ENCODE measurements at regions not wholly inside any gene's neighbourhood (a gene's known extent, or its start where the extent isn't known, plus 50 kb on each side); places are given as distances from the start of the nearest gene placed in this dataset.

DNA sequence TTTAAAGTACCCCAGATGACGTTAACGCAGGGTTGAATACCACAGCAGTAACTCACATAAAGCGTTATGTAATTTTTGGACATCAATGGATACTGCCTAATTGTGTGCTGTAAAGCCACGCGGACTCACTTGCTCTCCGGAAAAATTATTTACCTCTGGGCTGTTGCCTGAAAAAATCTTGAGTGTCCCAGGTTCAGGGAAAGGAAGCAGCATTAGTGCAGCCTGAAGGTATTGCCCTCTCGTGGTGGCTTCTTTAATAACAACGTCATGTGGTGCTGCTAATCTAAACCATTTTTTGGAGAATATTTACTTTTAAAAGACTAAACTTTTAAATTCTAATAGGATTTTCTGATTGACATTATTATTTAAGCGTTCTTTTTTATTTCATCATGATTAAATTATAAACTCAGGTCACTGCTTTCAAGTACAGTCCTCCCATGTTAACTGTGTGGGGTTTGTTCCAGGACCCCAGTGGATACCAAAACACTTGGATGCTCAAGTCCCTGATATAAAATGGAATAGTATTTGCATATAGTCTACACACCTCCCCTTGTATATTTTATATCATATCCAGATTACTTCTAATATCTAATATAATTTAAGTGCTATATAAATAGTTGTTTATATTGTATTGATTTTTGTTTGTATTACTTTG, 384.8 kb downstream of the FAM133A start:
- Histone ChIP-seq H3K4me1 (no peaks in the 10 kb centered on the region), H3K36me3 (no peaks in the 10 kb centered on the region), H3K27me3 (peaks cover 0 to 5% of the 10 kb centered on the region in 2 donors), H3K4me3 (no peak overlapping the region), H3K9me3 (no peaks in the 10 kb centered on the region), H3K27ac (no peak overlapping the region)
- DNase-seq (peak in 2 of 4 donors; percentile 3 to 4), ATAC-seq (peak; percentile 87)
- TF ChIP-seq, protein P1, sequence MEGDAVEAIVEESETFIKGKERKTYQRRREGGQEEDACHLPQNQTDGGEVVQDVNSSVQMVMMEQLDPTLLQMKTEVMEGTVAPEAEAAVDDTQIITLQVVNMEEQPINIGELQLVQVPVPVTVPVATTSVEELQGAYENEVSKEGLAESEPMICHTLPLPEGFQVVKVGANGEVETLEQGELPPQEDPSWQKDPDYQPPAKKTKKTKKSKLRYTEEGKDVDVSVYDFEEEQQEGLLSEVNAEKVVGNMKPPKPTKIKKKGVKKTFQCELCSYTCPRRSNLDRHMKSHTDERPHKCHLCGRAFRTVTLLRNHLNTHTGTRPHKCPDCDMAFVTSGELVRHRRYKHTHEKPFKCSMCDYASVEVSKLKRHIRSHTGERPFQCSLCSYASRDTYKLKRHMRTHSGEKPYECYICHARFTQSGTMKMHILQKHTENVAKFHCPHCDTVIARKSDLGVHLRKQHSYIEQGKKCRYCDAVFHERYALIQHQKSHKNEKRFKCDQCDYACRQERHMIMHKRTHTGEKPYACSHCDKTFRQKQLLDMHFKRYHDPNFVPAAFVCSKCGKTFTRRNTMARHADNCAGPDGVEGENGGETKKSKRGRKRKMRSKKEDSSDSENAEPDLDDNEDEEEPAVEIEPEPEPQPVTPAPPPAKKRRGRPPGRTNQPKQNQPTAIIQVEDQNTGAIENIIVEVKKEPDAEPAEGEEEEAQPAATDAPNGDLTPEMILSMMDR (IDR thresholded peaks at IDR 0.05): peak in 1 of 2 donors; percentile 54
- intact Hi-C loops (cut with DNase I): no loop called here

DNA sequence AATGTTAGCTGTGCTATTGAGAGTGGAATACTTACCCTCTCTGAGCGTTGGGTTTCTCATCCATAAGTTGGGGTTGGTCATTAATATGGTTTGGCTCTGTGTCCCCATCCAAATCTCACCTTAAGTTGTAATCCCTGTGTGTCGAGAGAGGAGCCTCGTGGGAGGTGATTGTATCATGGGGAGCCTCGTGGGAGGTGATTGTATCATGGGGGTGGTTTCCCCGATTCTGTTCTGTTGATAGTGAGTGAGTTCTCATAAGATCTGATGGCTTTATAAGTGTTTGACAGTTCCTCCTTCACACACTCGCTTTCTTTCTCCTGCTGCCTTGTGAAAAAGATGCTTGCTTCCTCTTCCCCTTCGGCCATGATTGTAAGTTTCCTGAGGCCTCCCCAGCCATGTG, 391.1 kb downstream of the FAM133A start:
- H3K9me3 ChIP-seq: no peaks in the 10 kb centered on the region
- no peaks in the 10 kb centered on the region for H3K4me1 ChIP-seq
- ATAC-seq (no peak), DNase-seq (no peak)
- no peaks in the 10 kb centered on the region for H3K27me3 ChIP-seq
- H3K27ac ChIP-seq: no peak overlapping the region
- intact Hi-C loops (cut with DNase I): no loop called here
- no peaks in the 10 kb centered on the region for H3K36me3 ChIP-seq
- no peak overlapping the region for H3K4me3 ChIP-seq
- TF ChIP-seq, protein P1 (IDR thresholded peaks at IDR 0.05): no peak

- Histone ChIP-seq H3K9me3 (no peaks in the 10 kb centered on the region), H3K27ac (no peak overlapping the region), H3K4me3 (no peak overlapping the region), H3K27me3 (no peaks in the 10 kb centered on the region), H3K36me3 (no peaks in the 10 kb centered on the region), H3K4me1 (no peaks in the 10 kb centered on the region)
- intact Hi-C loops (cut with DNase I): no loop called here
- no peak for DNase-seq
- no peak for ATAC-seq
- TF ChIP-seq, protein P1 (IDR thresholded peaks at IDR 0.05): no peak
Observed at GRCh38 chrX:94089149-94089548, 415.1 kb downstream of the FAM133A start.

DNA sequence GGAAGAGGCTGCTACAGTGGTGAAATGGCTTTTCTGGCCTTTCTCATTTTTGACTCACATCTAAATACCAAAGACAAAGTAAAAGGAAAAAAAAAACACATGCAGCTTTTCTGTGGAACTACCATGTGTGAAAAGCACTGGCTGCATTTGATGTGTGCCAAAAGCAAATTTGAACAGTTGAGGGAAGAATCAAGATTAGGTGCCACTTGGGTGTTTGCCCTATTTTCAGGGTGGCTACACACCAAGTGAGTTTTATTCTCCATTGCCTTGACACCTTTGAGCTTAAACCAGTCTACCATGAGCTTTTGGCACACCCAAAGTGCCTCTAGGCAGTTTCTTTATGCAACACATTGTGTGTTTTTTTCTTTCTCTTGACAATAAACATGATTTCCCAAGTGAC, 423.9 kb downstream of the FAM133A start:
- TF ChIP-seq, protein P1 (IDR thresholded peaks at IDR 0.05): no peak

DNA sequence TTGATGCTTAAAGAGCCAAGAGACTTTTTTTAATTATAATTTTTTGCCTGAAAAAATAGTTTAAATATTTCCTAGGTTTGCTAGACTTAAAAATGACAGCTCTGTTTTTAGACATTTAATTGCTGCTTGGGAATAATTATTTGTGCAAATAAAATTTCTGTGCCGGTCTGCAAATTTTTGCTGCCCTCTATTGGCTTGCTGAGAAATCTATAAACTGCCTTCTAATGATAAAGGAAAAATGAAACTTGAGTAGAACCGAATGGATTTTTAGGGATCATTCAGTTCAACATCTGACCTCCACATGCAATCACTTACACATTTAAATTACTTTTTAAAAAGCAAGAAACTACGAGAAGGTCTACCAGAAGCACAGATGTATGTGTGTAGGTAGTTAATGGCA, 434.0 kb downstream of the FAM133A start:
- TF ChIP-seq, protein P1 (IDR thresholded peaks at IDR 0.05): no peak
- Histone ChIP-seq H3K9me3 (no peaks in the 10 kb centered on the region), H3K4me3 (no peak overlapping the region), H3K36me3 (no peaks in the 10 kb centered on the region), H3K4me1 (no peaks in the 10 kb centered on the region), H3K27ac (no peak overlapping the region), H3K27me3 (no peaks in the 10 kb centered on the region)
- intact Hi-C loops (cut with DNase I): no loop called here
- no peak for ATAC-seq
- DNase-seq: no peak

More for the DNA sequence above, 423.9 kb downstream of the FAM133A start:
- Histone ChIP-seq H3K36me3 (no peaks in the 10 kb centered on the region), H3K9me3 (no peaks in the 10 kb centered on the region), H3K27me3 (no peaks in the 10 kb centered on the region), H3K27ac (no peak overlapping the region), H3K4me1 (no peaks in the 10 kb centered on the region), H3K4me3 (no peak overlapping the region)
- no peak for DNase-seq
- ATAC-seq: no peak
- intact Hi-C loops (cut with DNase I): no loop called here

Measured in left lung (tissue), 4 donors.